GM12872 (cell line): ENCODE measurements at regions not wholly inside any gene's neighbourhood (a gene's known extent, or its start where the extent isn't known, plus 50 kb on each side); places are given as distances from the start of the nearest gene placed in this dataset.

Experiments
- CTCF ChIP-seq: IDR thresholded peaks from 3 replicates; pipeline ENCODE4 v1.5.1; 2011; ENCODE audit warnings: low read depth, mild to moderate bottlenecking, low read length, moderate library complexity; ENCODE audit not compliant: insufficient read depth

- TF ChIP-seq CTCF, result 0 out of 3 replicates have a peak, but pooled peaks have one; percentile 18
These were observed 181.2 kb upstream of the API5 start for GRCh38 chr11:43130616-43131015.

DNA sequence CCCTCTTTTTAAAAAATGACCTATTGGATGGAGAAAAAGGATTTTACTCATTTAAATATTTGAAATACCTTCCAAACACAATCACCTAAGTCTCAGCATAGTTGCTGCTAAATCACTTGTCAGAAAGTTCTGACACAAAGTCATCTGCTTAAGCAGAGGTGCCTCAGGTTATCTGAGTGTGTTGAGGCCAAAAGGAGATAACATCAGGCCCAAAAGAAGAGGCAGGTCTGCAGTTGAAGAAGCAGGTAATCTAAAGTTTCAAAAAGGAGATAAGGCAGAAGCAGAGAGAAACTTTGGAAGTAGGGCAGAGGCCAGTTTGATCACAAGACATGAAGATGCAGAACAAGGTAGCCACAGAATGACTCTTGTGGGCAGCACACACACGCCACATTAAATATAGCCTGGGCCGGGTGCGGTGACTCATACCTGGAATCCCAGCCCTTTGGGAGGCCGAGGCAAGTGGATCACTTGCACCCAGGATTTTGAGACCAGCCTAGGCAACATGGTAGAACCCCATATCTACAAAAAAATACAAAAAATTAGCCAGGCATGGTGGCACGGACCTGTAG is 175.7 kb upstream of the API5 start:
- TF ChIP-seq CTCF, result no peak

DNA sequence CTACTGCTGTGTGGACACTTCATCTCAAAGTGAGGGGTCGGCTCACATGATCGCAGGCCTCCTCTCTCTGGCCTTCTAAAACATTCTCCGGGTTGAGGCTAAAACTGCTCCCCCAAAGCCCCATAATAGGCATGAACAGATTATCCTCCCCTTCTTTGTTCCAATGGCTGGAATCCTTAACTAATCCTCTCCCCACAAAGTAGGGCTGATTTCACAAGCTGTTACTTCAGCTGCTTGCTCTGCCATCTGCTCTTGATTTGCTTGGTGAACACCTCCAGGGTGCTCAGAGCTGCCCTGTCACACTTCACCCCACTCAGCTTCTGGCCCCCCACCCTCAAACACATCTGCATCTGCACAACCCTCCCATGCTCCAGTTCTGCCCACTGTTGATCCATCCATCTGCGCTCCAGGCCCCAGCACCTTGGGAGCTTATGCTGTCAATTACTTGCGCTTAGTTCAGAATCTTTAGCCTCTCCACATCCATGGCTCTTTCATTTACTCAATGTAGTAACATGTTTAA is 173.1 kb upstream of the API5 start:
- no peak for TF ChIP-seq CTCF

GRCh38 chr11:43145653-43146052 is 166.1 kb upstream of the API5 start:
- no peak for TF ChIP-seq CTCF

DNA sequence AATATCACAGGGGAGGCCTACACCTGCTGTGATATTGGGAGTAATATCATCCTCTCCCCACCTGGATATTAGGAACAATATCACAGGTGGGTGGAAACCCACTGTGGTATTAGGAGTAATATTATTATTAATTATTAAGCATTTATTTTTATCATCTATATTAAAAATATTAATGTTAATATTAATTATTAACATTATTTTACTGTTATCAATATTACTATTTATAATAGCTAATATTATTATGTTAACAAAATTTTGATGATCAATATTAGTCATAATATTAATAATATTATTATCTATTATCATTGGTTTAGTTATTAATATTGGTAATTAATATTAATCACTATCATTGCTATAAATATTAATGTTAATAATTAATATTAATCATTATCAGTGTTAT is 161.1 kb upstream of the API5 start:
- TF ChIP-seq CTCF, result no peak

DNA sequence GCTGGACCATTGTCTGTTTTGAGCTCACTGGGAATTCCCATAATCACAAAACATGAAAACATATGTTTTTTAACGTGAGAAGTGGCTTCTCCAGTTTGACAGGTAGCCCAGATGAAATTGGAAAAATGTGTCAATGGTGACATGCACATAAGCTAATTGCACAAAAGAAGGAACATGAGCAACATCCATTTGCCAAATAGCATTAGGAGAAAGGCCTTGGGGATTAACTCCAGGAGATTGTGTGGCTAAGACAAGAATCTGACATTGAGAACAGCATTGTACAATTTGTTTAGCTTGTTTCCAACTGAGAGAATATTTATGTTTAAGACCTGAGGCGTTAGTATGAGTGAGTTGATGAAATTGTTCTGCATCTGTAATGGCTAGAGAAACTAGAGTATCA is 147.0 kb upstream of the API5 start:
- no peak for TF ChIP-seq CTCF

DNA sequence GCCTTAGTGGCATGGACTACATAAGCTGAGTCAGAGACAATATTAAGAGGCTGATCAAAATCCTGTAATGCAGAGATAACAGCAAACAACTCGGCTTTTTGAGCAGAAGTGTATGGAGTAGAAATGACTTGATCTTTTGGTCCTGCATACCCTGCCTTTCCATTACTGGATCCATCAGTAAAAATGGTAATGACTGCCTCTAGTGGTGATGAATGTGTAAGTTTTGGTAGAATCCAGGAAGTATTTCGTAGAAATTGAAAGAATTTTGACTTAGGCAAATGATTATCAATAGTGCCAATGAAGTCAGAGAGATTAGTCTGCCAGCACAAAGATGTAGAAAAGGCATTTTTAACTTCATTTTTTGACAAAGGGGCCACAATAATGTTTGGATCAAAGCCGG is 146.4 kb upstream of the API5 start:
- peak; percentile 27; the same call in 1 of the 3 replicates for TF ChIP-seq CTCF
